ENCODE measurements at regions not wholly inside any gene's neighbourhood (a gene's known extent, or its start where the extent isn't known, plus 50 kb on each side); places are given as distances from the start of the nearest gene placed in this dataset.

GRCh38 chr14:82521191-82521590 is 987.5 kb upstream of the SEL1L start:
- H3K27ac ChIP-seq: no peak overlapping the region
- no peaks in the 10 kb centered on the region for H3K4me1 ChIP-seq
- no peaks in the 10 kb centered on the region for H3K27me3 ChIP-seq (ENCODE audit: low read depth)
- intact Hi-C loops (cut with DNase I): no loop called here
- H3K4me3 ChIP-seq: no peak overlapping the region
- no peaks in the 10 kb centered on the region for H3K9me3 ChIP-seq
- TF ChIP-seq CTCF (IDR thresholded peaks at IDR 0.05): no peak
- ATAC-seq: no peak
- DNase-seq: no peak
- H3K36me3 ChIP-seq: no peaks in the 10 kb centered on the region

GRCh38 chr14:82528016-82528415 is 994.4 kb upstream of the SEL1L start:
- H3K4me1 ChIP-seq: no peaks in the 10 kb centered on the region
- H3K36me3 ChIP-seq: no peaks in the 10 kb centered on the region
- no peak for TF ChIP-seq CTCF (IDR thresholded peaks at IDR 0.05)
- no peak for DNase-seq
- H3K9me3 ChIP-seq: no peaks in the 10 kb centered on the region
- no peak overlapping the region for H3K27ac ChIP-seq
- intact Hi-C loops (cut with DNase I): no loop called here
- no peak for ATAC-seq
- H3K4me3 ChIP-seq: no peak overlapping the region
- no peaks in the 10 kb centered on the region for H3K27me3 ChIP-seq (ENCODE audit: low read depth)

DNA sequence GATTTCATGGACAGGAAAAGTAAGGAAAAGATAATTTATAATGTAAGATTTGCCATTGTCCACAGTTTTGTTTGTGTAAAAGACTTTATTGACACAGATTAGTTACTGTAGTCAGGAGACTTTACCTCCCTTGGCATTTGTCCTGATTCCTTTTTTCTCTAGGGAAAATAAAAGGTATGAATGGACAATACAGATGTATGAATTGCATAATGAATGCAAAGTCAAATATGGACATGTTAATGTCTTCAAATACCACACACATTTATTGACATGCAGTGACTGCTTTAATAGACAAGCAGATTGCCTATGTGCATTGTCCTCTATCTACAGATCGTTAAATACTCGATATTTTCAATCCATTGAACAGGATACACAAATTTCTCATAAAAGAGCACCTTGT is 999.7 kb upstream of the SEL1L start:
- DNase-seq (no peak), ATAC-seq (no peak)
- Histone ChIP-seq H3K27me3 (ENCODE audit: low read depth) (no peaks in the 10 kb centered on the region), H3K4me1 (no peaks in the 10 kb centered on the region), H3K27ac (no peak overlapping the region), H3K36me3 (no peaks in the 10 kb centered on the region), H3K4me3 (no peak overlapping the region), H3K9me3 (no peaks in the 10 kb centered on the region)
- TF ChIP-seq CTCF (IDR thresholded peaks at IDR 0.05): no peak
- intact Hi-C loops (cut with DNase I): no loop called here

DNA sequence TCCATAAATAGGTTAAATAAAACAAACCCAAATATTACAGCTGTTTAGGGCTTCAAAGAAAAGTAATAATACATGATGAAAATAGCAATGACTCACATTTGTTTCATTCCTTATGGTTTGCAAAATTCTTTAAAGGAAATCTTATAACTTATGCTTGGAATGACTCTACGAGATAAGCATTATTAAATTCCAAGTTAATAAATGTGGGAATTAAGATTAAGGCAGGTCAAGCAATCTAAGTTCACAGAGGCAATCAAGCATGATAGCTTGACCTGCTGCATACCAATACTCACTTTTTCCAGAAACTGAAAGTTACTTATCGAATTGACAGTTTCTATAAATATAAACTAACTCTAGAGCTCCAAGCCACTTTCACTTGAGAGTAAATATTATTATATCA is 1002.9 kb upstream of the SEL1L start:
- H3K27ac ChIP-seq: no peak overlapping the region
- intact Hi-C loops (cut with DNase I): no loop called here
- no peak for TF ChIP-seq CTCF (IDR thresholded peaks at IDR 0.05)
- H3K36me3 ChIP-seq: no peaks in the 10 kb centered on the region
- H3K4me1 ChIP-seq: no peaks in the 10 kb centered on the region
- DNase-seq (no peak), ATAC-seq (no peak)
- H3K27me3 ChIP-seq (ENCODE audit: low read depth): no peaks in the 10 kb centered on the region
- no peaks in the 10 kb centered on the region for H3K9me3 ChIP-seq
- no peak overlapping the region for H3K4me3 ChIP-seq

DNA sequence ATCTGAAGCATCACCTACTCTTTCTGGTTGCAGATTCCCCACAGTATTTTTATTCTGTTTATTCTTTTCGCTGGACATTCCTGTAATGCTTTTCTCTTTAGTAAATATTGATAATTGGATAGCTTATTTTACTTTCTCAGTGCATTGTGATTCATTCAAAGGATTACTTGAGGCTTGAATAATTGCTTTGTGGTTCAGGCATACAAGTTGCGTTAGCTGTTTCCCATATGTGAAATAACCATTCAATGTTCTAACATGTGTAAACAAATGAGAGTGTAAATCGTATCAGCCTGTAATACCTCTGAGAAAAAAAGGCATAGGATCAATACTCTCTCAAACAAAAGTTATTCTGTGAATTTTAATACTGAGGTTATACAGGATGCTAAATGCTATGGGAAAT is 1004.2 kb upstream of the SEL1L start:
- ATAC-seq (no peak), DNase-seq (no peak)
- Histone ChIP-seq H3K27me3 (ENCODE audit: low read depth) (no peaks in the 10 kb centered on the region), H3K27ac (no peak overlapping the region), H3K36me3 (no peaks in the 10 kb centered on the region), H3K4me3 (no peak overlapping the region), H3K4me1 (no peaks in the 10 kb centered on the region), H3K9me3 (no peaks in the 10 kb centered on the region)
- intact Hi-C loops (cut with DNase I): no loop called here
- TF ChIP-seq CTCF (IDR thresholded peaks at IDR 0.05): no peak

- H3K9me3 ChIP-seq: no peaks in the 10 kb centered on the region
- H3K4me1 ChIP-seq: no peaks in the 10 kb centered on the region
- ATAC-seq (no peak), DNase-seq (no peak)
- intact Hi-C loops (cut with DNase I): no loop called here
- no peak overlapping the region for H3K4me3 ChIP-seq
- H3K36me3 ChIP-seq: no peaks in the 10 kb centered on the region
- H3K27me3 ChIP-seq (ENCODE audit: low read depth): no peaks in the 10 kb centered on the region
- no peak for TF ChIP-seq CTCF (IDR thresholded peaks at IDR 0.05)
- H3K27ac ChIP-seq: no peak overlapping the region
Observed at GRCh38 chr14:82546401-82546800, 1012.7 kb upstream of the SEL1L start.
